ENCODE measurements at regions not wholly inside any gene's neighbourhood (a gene's known extent, or its start where the extent isn't known, plus 50 kb on each side); places are given as distances from the start of the nearest gene placed in this dataset.

DNA sequence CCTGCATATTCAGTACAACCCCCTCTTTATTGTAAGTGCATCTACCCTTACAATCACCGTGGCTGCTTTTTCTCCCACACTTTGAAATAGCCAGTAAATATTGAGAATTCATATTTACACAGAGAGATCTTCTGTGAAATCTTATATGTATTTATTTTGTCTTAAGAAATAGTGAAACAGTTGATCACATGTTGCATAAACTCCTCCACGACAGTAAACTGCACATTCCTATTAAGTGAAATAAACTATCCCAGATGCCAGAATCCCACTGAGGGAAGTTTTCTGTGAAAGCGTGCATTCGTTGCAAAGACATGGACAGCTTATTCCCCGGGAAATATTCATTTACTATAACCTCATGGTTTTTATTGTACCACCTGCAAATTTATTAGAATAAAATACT lies 796.0 kb downstream of the ROBO2 start:
- no peak for ATAC-seq
- DNase-seq (ENCODE audit: missing footprints) = no peak
- intact Hi-C loops (cut with DNase I) = no loop called here

DNA sequence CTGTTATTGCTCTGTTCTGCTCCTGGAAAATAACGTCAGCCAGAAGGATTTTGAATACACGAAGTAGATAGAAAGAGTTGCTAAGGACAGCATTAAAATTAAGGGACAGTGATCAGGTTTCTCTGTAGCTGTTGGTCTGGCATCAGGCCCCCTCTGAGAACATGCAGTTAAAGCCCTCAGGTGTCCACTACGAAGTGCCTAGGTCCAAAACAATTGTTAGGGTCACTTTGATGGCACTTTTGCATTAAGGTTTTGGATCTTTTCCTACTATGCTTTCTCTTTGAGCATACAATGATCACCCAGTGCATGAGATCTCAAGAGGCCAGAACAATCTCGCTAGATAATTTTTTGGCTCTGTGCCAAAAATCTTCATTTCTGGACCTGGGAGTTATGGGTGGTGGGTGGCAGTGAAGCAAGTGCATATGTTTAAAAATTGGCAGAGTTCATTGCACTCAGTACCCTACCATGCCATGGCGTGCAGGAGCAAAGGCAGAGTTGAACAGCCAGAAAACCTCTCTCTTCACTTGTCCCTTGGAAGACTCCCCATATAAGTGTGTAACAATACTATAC lies 797.6 kb downstream of the ROBO2 start:
- DNase-seq (ENCODE audit: missing footprints) = no peak
- intact Hi-C loops (cut with DNase I) = no loop called here
- no peak for ATAC-seq

DNA sequence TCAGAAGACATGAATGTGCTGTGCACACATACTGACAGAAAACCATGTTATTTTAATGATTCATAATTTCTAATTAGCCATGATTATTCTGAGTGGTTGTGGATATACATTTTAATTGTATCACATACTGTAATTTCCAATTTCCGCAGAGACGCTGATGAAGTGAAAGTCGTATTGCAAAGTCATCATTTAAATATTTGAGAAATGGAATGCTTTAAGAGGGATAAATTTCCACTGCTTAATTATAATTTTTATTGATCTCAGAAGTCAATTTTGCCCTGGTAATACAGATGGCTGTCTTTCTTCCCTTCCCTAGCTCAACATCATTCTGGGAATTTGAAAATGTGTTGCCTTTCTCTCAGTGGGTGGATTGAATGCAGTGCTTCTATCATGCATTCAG lies 819.3 kb downstream of the ROBO2 start:
- intact Hi-C loops (cut with DNase I) = no loop called here
- DNase-seq (ENCODE audit: missing footprints) = no peak
- ATAC-seq = no peak

DNA sequence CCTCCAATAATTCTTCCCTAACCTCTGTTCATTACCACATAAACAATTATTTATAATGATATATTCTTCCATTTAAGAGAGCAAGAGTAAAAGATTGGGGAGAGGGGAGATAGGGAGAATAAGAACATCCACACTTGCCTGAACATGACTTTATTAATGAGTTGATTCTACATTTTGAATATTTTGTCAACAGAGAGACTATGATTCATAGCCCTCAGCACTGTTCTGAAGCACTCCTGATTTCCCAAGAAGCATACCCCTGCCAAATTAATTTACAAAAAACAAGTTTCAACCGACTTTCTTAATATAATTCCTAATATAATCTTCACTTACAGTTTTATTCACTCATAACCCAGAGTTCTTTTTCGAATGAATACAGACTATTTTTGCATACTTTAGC lies 828.8 kb downstream of the ROBO2 start:
- intact Hi-C loops (cut with DNase I) = no loop called here
- ATAC-seq (no peak), DNase-seq (ENCODE audit: missing footprints) (no peak)

DNA sequence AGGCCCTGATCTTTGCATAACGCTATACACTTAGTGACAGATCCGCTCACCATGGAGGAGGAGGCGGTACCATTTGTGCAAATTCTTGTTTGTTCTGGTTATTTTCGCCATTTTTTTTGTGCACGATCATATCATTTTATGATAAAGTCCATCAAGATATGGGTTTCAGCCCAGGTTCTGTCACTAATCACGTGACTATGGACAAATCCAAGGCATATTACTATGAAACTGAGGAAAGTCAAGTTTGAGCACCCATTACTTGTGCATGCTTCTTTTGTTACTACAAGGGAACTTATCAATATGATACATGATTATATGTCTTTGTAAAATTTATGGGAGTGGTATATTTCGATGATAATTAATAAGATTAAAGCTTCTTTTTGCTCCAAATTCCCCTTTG lies 829.5 kb downstream of the ROBO2 start:
- intact Hi-C loops (cut with DNase I) = no loop called here
- DNase-seq (ENCODE audit: missing footprints) (no peak), ATAC-seq (no peak)

DNA sequence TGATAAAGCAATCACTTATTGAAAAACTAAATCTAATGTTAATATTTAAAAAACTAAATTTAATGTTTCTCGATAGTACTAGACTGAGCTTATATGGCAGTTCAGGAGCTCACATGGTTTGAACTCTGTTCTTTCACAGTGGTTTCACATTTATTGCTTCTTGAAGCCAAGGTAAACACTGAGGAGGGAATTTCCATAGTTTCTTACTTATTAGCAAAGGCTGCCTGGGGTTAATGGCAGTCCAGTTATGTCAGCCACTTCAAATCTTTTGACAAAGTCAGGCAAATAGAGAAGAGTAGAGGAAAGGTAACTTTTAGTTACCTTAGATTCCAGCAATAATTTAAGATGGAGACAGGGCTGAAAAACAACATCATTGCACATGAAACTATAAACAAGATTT lies 831.5 kb downstream of the ROBO2 start:
- ATAC-seq = no peak
- intact Hi-C loops (cut with DNase I) = no loop called here
- no peak for DNase-seq (ENCODE audit: missing footprints)

DNA sequence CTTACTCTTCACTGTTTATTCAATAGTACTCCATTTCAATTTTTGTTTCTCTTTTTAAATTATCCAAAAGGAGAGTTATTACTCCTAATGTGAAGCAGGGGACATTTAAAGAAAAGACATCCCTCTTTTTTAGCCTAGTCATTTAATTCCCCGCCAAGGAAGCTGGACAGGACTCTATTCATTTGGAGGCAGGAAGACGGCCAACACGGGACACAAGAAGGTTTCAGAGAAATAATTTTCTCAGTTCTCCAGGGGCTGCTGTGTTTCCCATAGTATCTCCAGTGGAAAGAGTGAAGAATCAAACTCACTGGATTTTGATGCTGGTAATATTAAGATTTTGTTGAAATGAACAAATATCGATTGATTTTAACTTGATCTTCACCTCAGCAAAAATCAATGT lies 833.7 kb downstream of the ROBO2 start:
- intact Hi-C loops (cut with DNase I) = no loop called here
- peak; percentile 73 for ATAC-seq
- no peak for DNase-seq (ENCODE audit: missing footprints)

DNA sequence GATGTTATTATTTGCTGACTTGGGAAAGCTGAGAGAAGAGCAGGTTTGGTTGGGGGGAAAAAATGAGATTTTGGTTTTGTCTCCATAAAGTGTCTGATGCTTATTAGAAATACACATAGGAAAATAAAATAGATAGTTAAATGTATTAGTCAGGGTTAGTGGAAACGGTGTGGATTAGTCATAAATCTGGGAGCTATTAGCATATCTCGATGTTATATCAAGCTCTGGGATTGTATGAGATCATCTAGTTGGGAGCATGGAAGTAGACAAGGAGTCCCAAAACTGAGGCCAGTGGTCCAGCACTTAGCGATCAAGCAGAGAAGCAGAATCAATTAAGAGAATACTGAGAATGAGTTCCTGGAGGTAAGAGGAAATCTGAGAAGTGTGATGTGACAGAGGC lies 845.5 kb downstream of the ROBO2 start:
- DNase-seq (ENCODE audit: missing footprints) (no peak), ATAC-seq (no peak)
- intact Hi-C loops (cut with DNase I) = no loop called here

DNA sequence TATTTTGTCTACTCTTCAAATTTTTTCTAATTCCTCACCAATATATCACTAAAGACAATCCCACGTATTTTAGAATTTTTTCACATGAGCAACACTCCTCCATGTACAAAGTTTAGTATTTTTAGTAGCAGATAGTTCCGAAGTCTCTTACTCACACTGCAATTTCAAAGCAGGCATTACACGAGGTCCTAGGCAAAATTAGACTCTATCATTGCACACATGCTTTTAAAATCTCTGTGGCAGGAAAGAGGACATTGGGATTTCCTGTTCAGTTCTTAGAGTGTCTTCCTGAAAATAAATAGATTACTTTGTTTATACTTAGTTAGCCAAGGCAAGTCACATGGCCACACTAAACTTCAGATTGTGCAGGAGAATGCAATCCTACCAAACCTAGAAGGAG lies 847.7 kb downstream of the ROBO2 start:
- DNase-seq (ENCODE audit: missing footprints) = no peak
- intact Hi-C loops (cut with DNase I) = no loop called here
- no peak for ATAC-seq

DNA sequence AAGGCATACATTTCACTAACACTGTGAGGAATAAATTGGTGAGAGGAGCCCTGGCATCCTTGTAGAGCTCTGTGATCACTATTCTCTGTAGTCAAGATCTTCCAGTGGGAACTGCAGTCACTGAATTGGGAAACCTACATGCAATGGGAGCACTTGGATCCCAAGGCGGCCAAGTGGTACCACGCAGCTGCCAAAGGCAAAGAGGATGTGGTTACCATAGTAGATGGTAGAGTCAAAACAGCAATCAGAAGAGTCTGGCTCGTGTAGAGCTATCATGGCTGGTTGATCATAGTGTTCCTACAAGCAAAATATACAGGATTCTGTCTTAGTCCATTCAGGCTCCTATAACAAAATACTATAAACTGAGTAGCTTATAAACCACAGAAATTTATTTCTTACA lies 849.7 kb downstream of the ROBO2 start:
- intact Hi-C loops (cut with DNase I) = no loop called here
- DNase-seq (ENCODE audit: missing footprints) = peak; percentile 56
- ATAC-seq = no peak

DNA sequence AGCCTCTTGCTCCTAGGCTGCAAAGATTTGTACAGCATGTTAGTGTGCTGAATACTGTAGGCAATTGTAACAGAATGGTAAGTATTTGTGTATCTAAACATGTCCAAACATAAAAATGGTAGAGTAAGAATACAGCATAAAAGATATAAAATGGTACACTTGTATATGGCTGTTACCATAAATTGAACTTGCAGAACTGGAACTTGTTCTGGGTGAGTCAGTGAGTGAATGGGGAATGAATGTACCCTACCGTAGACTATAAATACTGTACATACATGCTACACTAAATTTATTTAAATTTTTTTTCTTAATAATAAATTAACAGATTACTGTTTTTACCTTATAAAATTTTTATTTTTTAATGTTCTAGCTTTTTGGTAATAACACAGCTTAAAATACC lies 858.7 kb downstream of the ROBO2 start:
- intact Hi-C loops (cut with DNase I) = no loop called here
- ATAC-seq = no peak
- no peak for DNase-seq (ENCODE audit: missing footprints)

DNA sequence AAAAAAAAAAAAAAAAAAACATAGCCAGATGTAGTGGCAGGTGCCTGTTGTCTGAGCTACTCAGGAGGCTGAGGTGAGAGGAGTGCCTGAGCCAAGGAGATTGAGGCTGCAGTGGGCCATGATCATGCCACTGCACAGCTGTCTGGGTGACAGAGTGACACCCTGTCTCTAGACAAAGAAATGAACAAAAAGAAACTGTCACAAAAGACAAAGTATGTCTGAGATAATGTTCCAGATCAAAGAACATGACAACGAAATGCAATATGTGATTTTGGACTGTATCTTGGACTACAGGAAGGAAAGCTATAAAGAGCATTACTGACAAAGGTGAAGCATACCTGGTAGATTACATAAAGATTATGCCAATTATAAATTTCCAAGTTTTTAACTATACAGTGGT lies 862.8 kb downstream of the ROBO2 start:
- intact Hi-C loops (cut with DNase I) = no loop called here
- DNase-seq (ENCODE audit: missing footprints) (no peak), ATAC-seq (no peak)

DNA sequence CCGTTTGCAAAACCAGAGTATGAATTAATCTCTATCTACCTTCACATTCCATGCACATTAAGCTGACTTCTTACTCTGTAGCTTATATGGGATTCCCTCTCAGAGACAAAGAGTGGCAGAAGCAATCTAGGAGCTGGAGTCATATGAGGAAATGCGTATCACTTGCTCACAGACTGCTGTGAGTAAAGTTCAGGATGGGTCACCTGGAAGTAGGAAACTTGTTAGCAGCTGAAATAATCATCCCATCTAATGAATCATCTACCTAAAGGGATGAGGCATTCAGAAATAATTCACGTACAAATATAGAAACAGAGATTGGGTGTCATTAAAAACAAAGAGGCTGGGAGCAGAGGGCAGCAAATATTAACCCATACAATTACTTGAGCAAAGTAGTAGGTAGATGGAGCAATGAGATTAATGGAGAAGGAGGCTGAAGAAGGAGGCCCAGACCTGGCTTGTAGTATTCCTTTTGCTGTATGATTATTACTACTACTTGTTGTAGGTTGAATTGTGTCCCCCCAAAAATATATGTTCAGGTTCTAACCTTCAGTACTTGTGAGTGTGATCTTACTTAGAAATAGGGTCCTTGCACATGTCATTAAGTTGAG lies 866.3 kb downstream of the ROBO2 start:
- DNase-seq (ENCODE audit: missing footprints) = no peak
- no peak for ATAC-seq
- intact Hi-C loops (cut with DNase I) = no loop called here

DNA sequence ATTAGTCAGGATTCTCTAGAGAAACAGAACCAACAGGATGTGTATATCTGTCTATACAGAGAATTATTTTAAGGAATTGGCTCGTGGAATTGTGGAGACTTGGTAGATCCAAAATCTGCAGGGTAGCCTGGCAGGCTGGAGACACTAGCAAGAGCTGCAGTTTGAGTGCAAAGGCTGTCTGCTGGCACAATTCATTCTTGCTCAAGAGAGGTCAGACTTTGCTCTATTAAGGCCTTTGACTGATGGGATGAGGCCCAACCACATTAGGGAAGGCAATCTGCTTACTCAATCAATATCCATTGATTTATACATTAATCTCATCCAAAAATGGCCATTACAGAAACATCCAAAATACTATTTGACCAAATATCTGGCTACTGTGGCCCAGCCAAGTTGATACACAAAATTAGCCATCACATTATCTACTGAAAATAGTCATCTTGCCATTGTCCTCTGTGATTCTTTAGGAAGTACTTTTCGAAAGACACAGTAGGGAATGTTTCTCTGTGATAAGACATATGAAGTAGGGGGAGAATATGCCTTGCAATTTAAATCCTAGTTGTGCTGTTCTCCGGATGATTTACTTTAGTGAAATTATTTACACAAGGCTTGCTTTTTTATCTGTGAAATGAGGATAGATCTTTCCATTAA lies 873.8 kb downstream of the ROBO2 start:
- intact Hi-C loops (cut with DNase I) = no loop called here
- DNase-seq (ENCODE audit: missing footprints) (no peak), ATAC-seq (no peak)

DNA sequence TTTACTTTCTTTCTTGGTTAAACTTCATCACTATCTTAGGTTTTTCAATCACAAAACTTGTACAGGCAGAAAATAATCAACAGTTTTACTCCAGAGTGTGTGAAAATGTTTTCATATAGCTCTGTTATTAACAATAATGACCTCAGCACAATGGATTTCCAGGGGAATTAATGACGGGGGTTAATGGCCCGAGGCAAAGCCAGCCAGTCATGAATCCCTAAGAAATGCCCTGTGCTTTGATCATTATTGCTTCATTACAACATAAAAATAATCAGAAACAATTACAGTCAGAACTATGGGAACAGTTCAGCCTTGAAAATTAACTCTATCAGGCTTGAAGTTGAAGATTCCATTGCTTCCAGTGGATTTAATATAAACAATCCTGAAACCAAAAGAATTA lies 875.4 kb downstream of the ROBO2 start:
- ATAC-seq (no peak), DNase-seq (ENCODE audit: missing footprints) (no peak)
- intact Hi-C loops (cut with DNase I) = no loop called here

DNA sequence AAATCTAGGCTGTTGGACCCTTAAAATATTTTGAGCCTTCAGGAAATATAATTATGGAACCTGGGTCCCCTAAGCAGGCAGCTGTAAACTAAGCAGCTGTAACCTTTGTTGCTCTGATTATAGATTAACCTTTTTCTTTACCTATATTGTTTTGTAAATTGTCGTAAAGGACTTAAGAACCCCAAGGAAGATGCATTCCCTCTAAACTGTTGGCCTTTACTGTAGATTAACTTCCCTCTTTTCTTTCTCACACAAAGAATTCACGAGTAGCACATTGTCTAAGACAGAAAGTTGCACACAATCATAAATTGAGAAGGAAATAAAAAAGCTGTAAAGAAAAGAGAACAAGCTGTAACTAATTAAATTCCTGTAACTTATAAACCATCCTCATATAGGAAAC lies 877.3 kb downstream of the ROBO2 start:
- DNase-seq (ENCODE audit: missing footprints) (no peak), ATAC-seq (no peak)
- intact Hi-C loops (cut with DNase I) = no loop called here

DNA sequence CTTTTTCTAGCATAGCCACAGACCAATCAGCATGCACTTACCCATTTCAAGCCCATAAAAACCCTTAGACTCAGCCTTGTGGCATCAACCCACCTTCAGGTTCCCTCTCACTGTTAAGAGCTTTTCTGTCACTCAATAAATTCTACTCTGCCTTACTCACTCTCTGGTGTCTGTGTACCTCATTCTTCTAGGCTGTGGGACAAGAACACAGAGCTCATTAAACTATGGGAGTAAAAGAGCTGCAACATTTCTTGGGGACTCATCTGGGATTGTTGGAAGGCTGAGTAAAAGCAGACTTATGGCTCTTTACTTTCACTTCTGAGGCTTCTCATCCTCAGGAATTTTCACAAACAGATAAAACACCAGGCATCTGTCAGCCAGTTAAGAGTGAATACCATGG lies 879.3 kb downstream of the ROBO2 start:
- ATAC-seq (no peak), DNase-seq (ENCODE audit: missing footprints) (no peak)
- intact Hi-C loops (cut with DNase I) = no loop called here

DNA sequence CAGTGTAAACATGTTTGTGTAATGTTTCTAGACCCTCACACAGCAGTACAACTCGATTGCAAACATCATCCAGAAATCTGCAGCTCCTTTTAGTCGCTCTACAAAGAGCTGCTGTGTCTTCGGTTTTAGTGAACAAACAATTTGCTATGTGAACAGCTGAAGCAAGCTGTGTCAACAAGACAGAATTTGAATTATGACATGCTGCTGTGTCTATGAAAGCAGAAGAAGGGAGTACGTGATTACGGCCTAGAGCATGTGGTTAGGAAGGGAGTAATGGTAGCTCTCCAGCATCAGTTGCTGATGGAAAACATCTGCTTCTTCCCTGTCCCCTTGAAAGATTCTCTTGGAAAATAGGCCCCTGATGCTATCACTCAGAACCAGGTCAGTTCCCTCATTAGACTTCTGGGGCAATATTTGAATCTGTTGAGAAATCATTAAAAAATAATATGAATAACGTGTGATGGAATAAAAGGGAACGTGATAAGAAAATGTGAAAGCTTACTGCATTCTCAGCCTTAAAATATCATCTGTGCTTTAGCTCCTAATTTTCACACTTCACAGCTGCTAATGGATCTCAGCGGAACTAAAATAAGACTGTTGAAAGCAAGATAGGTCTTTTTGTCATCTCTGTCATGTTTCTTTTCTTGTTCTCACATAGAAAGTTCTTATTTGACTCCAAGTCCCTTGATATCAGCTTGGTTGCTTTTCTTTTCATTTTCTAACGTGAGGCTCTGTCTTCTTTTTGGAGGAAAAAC lies 891.5 kb downstream of the ROBO2 start:
- DNase-seq (ENCODE audit: missing footprints) (no peak), ATAC-seq (peak; percentile 96)
- intact Hi-C loops (cut with DNase I) = no loop called here

DNA sequence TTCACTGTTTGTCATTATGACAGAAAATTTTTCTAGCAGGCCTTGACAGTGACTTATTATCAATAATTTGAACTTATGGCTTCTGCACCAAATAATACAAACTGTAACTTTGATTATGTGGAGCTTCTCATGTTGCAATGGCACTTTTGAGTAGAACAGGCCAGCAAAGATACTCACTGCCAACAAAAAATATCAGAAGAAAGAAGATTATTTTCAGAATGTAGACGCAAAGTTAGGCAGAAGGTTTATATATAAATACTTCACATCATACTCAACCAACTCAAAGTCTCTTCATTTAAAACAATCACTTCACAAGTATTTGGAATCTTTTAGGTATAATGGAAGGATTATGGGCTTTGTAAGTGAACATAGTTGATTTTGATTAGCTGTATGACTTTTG lies 893.0 kb downstream of the ROBO2 start:
- intact Hi-C loops (cut with DNase I) = no loop called here
- ATAC-seq = no peak
- DNase-seq (ENCODE audit: missing footprints) = no peak

DNA sequence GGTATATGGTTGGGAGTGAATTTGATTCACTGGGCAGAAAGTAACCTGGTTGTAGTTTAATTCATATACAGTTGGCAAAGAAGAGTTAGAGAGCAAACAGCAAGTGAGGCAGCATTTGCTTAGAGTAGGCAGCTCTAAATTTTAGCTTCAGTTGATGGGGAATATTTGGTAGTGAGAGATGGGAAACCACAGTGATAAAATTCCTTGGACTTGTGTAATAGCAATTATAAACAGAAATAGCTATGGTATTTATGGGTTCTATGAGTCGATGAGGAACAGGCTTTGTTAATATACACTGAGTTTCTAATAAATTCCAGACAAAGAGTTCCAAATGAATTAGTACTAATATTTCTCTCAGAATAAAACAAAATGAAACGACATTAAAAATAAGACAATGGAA lies 894.0 kb downstream of the ROBO2 start:
- DNase-seq (ENCODE audit: missing footprints) (no peak), ATAC-seq (no peak)
- intact Hi-C loops (cut with DNase I) = no loop called here

All from Right ventricle myocardium inferior (tissue), 1 donor.